SU-DHL-6 (cell line): ENCODE measurements at regions not wholly inside any gene's neighbourhood (a gene's known extent, or its start where the extent isn't known, plus 50 kb on each side); places are given as distances from the start of the nearest gene placed in this dataset.

Experiments
- H2AFZ ChIP-seq: fragments of 200-600 bp; sonication (generic); 2 replicates; pipeline ENCODE4 v1.6.1; 2014; ENCODE audit warnings: low read depth, mild to moderate bottlenecking, moderate library complexity, mixed read lengths, antibody characterized with exemption, low read length; ENCODE audit not compliant: severe bottlenecking
- H3F3A ChIP-seq: fragments of 200-600 bp; shearing (Covaris generic); 2 replicates; pipeline ENCODE4 v1.6.0; 2016; ENCODE audit warnings: antibody characterized with exemption, mild to moderate bottlenecking; ENCODE audit not compliant: insufficient read depth
- H3K27ac ChIP-seq: fragments of 200-600 bp; sonication (generic); 2 replicates; pipeline ENCODE4 v1.5.1; 2016; ENCODE audit warnings: low read depth, mild to moderate bottlenecking, low read length, moderate library complexity, mixed read lengths
- H3K27me3 ChIP-seq: fragments of 200-600 bp; sonication (generic), shearing (Covaris generic); 2 replicates; pipeline ENCODE4 v1.6.0; 2014; ENCODE audit warnings: mild to moderate bottlenecking, low read length
- H3K36me3 ChIP-seq: fragments of 200-600 bp; sonication (generic); 2 replicates; pipeline ENCODE4 v1.6.1; 2014; ENCODE audit warnings: mild to moderate bottlenecking, low read length, mixed read lengths
- H3K4me2 ChIP-seq: fragments of 300-600, 200-600 bp; shearing (Covaris generic), sonication (generic); 2 replicates; pipeline ENCODE4 v1.6.0; 2014; ENCODE audit warnings: low read length, low read depth, mild to moderate bottlenecking; ENCODE audit not compliant: poor library complexity, severe bottlenecking
- H3K4me3 ChIP-seq: fragments of 200-600 bp; sonication (generic); 2 replicates; pipeline ENCODE4 v1.5.1; 2014; ENCODE audit warnings: antibody characterized with exemption, low read length, mild to moderate bottlenecking, mixed read lengths; ENCODE audit not compliant: insufficient read depth, poor library complexity, severe bottlenecking
- H3K79me2 ChIP-seq: fragments of 200-600 bp; sonication (generic); 2 replicates; pipeline ENCODE4 v1.6.1; 2014; ENCODE audit warnings: mild to moderate bottlenecking, low read length, moderate library complexity; ENCODE audit not compliant: insufficient read depth
- H3K9ac ChIP-seq: fragments of 200-600 bp; sonication (generic); 2 replicates; pipeline ENCODE4 v1.7.0; 2014; ENCODE audit warnings: mild to moderate bottlenecking, low read length
- H3K9me2 ChIP-seq: fragments of 200-600 bp; sonication (generic); replicated peaks from 2 replicates; pipeline ENCODE4 v1.6.1; 2014; ENCODE audit warnings: low read length; ENCODE audit not compliant: insufficient read depth
- H3K9me3 ChIP-seq: fragments of 200-600 bp; sonication (generic); 2 replicates; pipeline ENCODE4 v1.6.1; 2014; ENCODE audit warnings: low read length, mixed read lengths; ENCODE audit not compliant: insufficient read depth
- H4K20me1 ChIP-seq: fragments of 200-600 bp; sonication (generic); 2 replicates; pipeline ENCODE4 v1.6.1; 2014; ENCODE audit warnings: low read depth, mild to moderate bottlenecking, antibody characterized with exemption, low read length, moderate library complexity, mixed read lengths
- EZH2phosphoT487 ChIP-seq: fragments of 200-600 bp; sonication (generic), shearing (Covaris generic); conservative IDR thresholded peaks from 2 replicates; pipeline ENCODE4 v1.6.1; 2018; ENCODE audit warnings: mild to moderate bottlenecking, antibody characterized with exemption, low read length, moderate library complexity, mixed read lengths
- TF ChIP-seq, protein P1 (sequence below): fragments of 200-600 bp; sonication (generic); IDR thresholded peaks from one replicate; pipeline ENCODE4 v1.5.1; 2017; ENCODE audit warnings: antibody characterized with exemption, mild to moderate bottlenecking, low read length, moderate library complexity; ENCODE audit not compliant: insufficient read depth, poor library complexity, severe bottlenecking

GRCh38 chr5:82596451-82596850 lies 318.3 kb upstream of the RPS23 start:
- 0 out of 2 replicates have a peak, but pooled peaks cover 4% of the 10 kb centered on the region for H3K9me2 ChIP-seq
- H4K20me1 ChIP-seq = no peaks in the 10 kb centered on the region
- H3K9ac ChIP-seq = no peak overlapping the region
- H3K4me3 ChIP-seq = no peak overlapping the region
- no peaks in the 10 kb centered on the region for H3F3A ChIP-seq
- no peaks in the 10 kb centered on the region for H3K9me3 ChIP-seq
- H2AFZ ChIP-seq = no peak overlapping the region
- no peak for TF ChIP-seq EZH2phosphoT487
- TF ChIP-seq, protein P1, sequence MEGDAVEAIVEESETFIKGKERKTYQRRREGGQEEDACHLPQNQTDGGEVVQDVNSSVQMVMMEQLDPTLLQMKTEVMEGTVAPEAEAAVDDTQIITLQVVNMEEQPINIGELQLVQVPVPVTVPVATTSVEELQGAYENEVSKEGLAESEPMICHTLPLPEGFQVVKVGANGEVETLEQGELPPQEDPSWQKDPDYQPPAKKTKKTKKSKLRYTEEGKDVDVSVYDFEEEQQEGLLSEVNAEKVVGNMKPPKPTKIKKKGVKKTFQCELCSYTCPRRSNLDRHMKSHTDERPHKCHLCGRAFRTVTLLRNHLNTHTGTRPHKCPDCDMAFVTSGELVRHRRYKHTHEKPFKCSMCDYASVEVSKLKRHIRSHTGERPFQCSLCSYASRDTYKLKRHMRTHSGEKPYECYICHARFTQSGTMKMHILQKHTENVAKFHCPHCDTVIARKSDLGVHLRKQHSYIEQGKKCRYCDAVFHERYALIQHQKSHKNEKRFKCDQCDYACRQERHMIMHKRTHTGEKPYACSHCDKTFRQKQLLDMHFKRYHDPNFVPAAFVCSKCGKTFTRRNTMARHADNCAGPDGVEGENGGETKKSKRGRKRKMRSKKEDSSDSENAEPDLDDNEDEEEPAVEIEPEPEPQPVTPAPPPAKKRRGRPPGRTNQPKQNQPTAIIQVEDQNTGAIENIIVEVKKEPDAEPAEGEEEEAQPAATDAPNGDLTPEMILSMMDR = no peak
- H3K36me3 ChIP-seq = no peaks in the 10 kb centered on the region
- H3K4me2 ChIP-seq = no peak overlapping the region
- no peaks in the 10 kb centered on the region for H3K79me2 ChIP-seq
- no peaks in the 10 kb centered on the region for H3K27me3 ChIP-seq
- H3K27ac ChIP-seq = no peak overlapping the region

GRCh38 chr5:82595113-82595512 lies 317.0 kb upstream of the RPS23 start:
- no peak overlapping the region for H2AFZ ChIP-seq
- H3K9ac ChIP-seq = no peak overlapping the region
- no peaks in the 10 kb centered on the region for H3F3A ChIP-seq
- no peaks in the 10 kb centered on the region for H3K9me3 ChIP-seq
- no peak overlapping the region for H3K27ac ChIP-seq
- no peak overlapping the region for H3K4me3 ChIP-seq
- TF ChIP-seq, protein P1 = no peak
- TF ChIP-seq EZH2phosphoT487 = no peak
- no peaks in the 10 kb centered on the region for H4K20me1 ChIP-seq
- no peaks in the 10 kb centered on the region for H3K36me3 ChIP-seq
- H3K27me3 ChIP-seq = no peaks in the 10 kb centered on the region
- H3K79me2 ChIP-seq = no peaks in the 10 kb centered on the region
- H3K9me2 ChIP-seq = 0 out of 2 replicates have a peak, but pooled peaks cover 4% of the 10 kb centered on the region
- no peak overlapping the region for H3K4me2 ChIP-seq

DNA sequence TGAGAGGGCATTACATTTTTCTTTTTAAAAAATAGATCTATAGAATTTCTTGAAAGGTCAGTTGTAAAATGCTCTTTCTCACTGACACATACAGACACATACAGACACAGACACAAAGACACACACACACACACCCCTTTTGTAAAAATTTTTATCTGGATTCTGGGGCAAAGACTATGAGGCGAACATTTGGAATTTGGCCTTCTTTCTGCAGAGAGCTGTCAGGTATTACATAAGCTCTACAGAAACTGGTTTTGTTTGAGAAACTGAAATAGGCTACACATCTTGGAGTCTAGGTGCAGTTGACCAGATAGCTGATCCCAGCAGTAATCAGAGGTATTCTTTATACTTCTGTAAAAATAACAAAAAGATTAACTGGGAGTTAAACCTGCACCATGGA lies 315.9 kb upstream of the RPS23 start:
- H3K79me2 ChIP-seq = no peaks in the 10 kb centered on the region
- no peak overlapping the region for H3K4me3 ChIP-seq
- no peak for TF ChIP-seq EZH2phosphoT487
- TF ChIP-seq, protein P1 = no peak
- no peaks in the 10 kb centered on the region for H3K9me3 ChIP-seq
- no peak overlapping the region for H3K4me2 ChIP-seq
- no peaks in the 10 kb centered on the region for H3K36me3 ChIP-seq
- no peaks in the 10 kb centered on the region for H4K20me1 ChIP-seq
- H3K9ac ChIP-seq = no peak overlapping the region
- no peaks in the 10 kb centered on the region for H3F3A ChIP-seq
- H3K27me3 ChIP-seq = no peaks in the 10 kb centered on the region
- 0 out of 2 replicates have a peak, but pooled peaks cover 4% of the 10 kb centered on the region for H3K9me2 ChIP-seq
- H3K27ac ChIP-seq = no peak overlapping the region
- H2AFZ ChIP-seq = no peak overlapping the region

GRCh38 chr5:82593481-82593880 lies 315.3 kb upstream of the RPS23 start:
- no peak overlapping the region for H3K9ac ChIP-seq
- H4K20me1 ChIP-seq = no peaks in the 10 kb centered on the region
- H3K4me2 ChIP-seq = no peak overlapping the region
- H3K79me2 ChIP-seq = no peaks in the 10 kb centered on the region
- no peak overlapping the region for H3K27ac ChIP-seq
- no peaks in the 10 kb centered on the region for H3F3A ChIP-seq
- TF ChIP-seq EZH2phosphoT487 = no peak
- H3K27me3 ChIP-seq = no peaks in the 10 kb centered on the region
- H3K4me3 ChIP-seq = no peak overlapping the region
- H3K9me2 ChIP-seq = 0 out of 2 replicates have a peak, but pooled peaks cover 4% of the 10 kb centered on the region
- H3K9me3 ChIP-seq = no peaks in the 10 kb centered on the region
- H2AFZ ChIP-seq = no peak overlapping the region
- H3K36me3 ChIP-seq = no peaks in the 10 kb centered on the region
